GM23338 (cell line): ENCODE measurements at regions not wholly inside any gene's neighbourhood (a gene's known extent, or its start where the extent isn't known, plus 50 kb on each side); places are given as distances from the start of the nearest gene placed in this dataset.

Source experiments
- CREB1 ChIP-seq: fragments of 250-450 bp; sonication (Bioruptor Pico); IDR thresholded peaks from 2 replicates; pipeline ENCODE4 v1.5.0; 2020; ENCODE audit warnings: low read depth, mild to moderate bottlenecking, moderate library complexity
- CTCF ChIP-seq, 2 experiments: fragments of 200-600 bp in 1 of 2; sonication (generic) in 1 of 2; conservative IDR thresholded peaks; 2 replicates each; pipeline versions ENCODE4 v1.5.1 to v1.6.1; 2016 to 2017; ENCODE audit warnings: antibody characterized with exemption in 2 of 2, low read depth in 2 of 2, mild to moderate bottlenecking in 2 of 2, moderate library complexity in 1 of 2
- ETS1 ChIP-seq: IDR thresholded peaks from 2 replicates; pipeline ENCODE4 v1.6.1; 2016; ENCODE audit warnings: antibody characterized with exemption
- EZH2 ChIP-seq: fragments of 200-600 bp; sonication (generic); IDR thresholded peaks from one replicate; pipeline ENCODE4 v1.8.0; 2017; ENCODE audit warnings: antibody characterized with exemption, mild to moderate bottlenecking, low read depth; ENCODE audit not compliant: unreplicated experiment
- EZH2phosphoT487 ChIP-seq: fragments of 200-600 bp; sonication (generic); IDR thresholded peaks from one replicate; pipeline ENCODE4 v1.8.1; 2018; ENCODE audit warnings: antibody characterized with exemption; ENCODE audit not compliant: unreplicated experiment
- POLR2AphosphoS5 ChIP-seq: IDR thresholded peaks from 2 replicates; pipeline ENCODE4 v1.6.1; 2016; ENCODE audit warnings: antibody characterized with exemption, low read depth
- REST ChIP-seq: IDR thresholded peaks from one replicate; pipeline ENCODE4 v1.6.1; 2018; ENCODE audit warnings: antibody characterized with exemption; ENCODE audit not compliant: unreplicated experiment
- STAT1 ChIP-seq: IDR thresholded peaks from one replicate; pipeline ENCODE4 v1.6.1; 2016; ENCODE audit warnings: antibody characterized with exemption; ENCODE audit not compliant: unreplicated experiment
- ZNF114 ChIP-seq: fragments of 250-450 bp; sonication (Bioruptor Pico); IDR thresholded peaks from 2 replicates; pipeline ENCODE4 v1.5.0; 2020; ENCODE audit warnings: mild to moderate bottlenecking, moderate library complexity
- ZNF331 ChIP-seq: fragments of 250-450 bp; sonication (Bioruptor Pico); IDR thresholded peaks from 2 replicates; pipeline ENCODE4 v1.5.0; 2020; ENCODE audit warnings: low read depth, mild to moderate bottlenecking, moderate library complexity
- ZNF462 ChIP-seq: fragments of 250-450 bp; sonication (Bioruptor Pico); IDR thresholded peaks from 2 replicates; pipeline ENCODE4 v1.5.0; 2020; ENCODE audit warnings: mild to moderate bottlenecking, moderate library complexity

- no peak for TF ChIP-seq REST
- TF ChIP-seq EZH2 = no peak
- TF ChIP-seq CTCF (conservative IDR thresholded peaks at IDR 0.05; ENCODE audit: low read depth in 2 of 2) = no peak
- no peak for TF ChIP-seq POLR2AphosphoS5
- no peak for TF ChIP-seq CREB1
- TF ChIP-seq ZNF114 (CRISPR knock-in tag) = no peak
- no peak for TF ChIP-seq EZH2phosphoT487
- no peak for TF ChIP-seq STAT1
- TF ChIP-seq ETS1 = no peak
- TF ChIP-seq ZNF462 (CRISPR knock-in tag) = no peak
- no peak for TF ChIP-seq ZNF331 (CRISPR knock-in tag)
These were observed 129.9 kb upstream of the ITGA6 start for GRCh38 chr2:172297531-172297930.
